NCI-H82 treated with DMSO at 0.1 percent for 48 hours (cell line): ENCODE measurements at regions not wholly inside any gene's neighbourhood (a gene's known extent, or its start where the extent isn't known, plus 50 kb on each side); places are given as distances from the start of the nearest gene placed in this dataset.
A peak's percentile ranks its signal among the peaks of the same experiment; 100 is the strongest.

Source experiments
- DNase-seq: peaks from one replicate; lab custom pipeline; 2025; ENCODE audit not compliant: unreplicated experiment; lab: John Stamatoyannopoulos, UW

GRCh38 chr12:93288626-93289025, 89.1 kb upstream of the NUDT4 start:
- no peak for DNase-seq

- no peak for DNase-seq
Observed at GRCh38 chr12:93290391-93290790, 87.3 kb upstream of the NUDT4 start.

- DNase-seq, result no peak
Observed at GRCh38 chr12:93292213-93292612, 85.5 kb upstream of the NUDT4 start.

GRCh38 chr12:93292731-93293566, 84.8 kb upstream of the NUDT4 start:
- peak; percentile 50 for DNase-seq

- DNase-seq, result no peak
Observed at GRCh38 chr12:93297032-93297431, 80.7 kb upstream of the NUDT4 start.

- DNase-seq, result no peak
Observed at GRCh38 chr12:93297536-93297935, 80.2 kb upstream of the NUDT4 start.

GRCh38 chr12:93299262-93299846, 78.4 kb upstream of the NUDT4 start:
- no peak for DNase-seq

- no peak for DNase-seq
Observed at GRCh38 chr12:93300611-93301021, 77.1 kb upstream of the NUDT4 start.

- DNase-seq, result no peak
Observed at GRCh38 chr12:93302331-93303229, 75.1 kb upstream of the NUDT4 start.

GRCh38 chr12:93306636-93307035, 71.1 kb upstream of the NUDT4 start:
- no peak for DNase-seq

GRCh38 chr12:93308281-93308680, 69.4 kb upstream of the NUDT4 start:
- DNase-seq, result no peak

GRCh38 chr12:93311827-93312226, 65.9 kb upstream of the NUDT4 start:
- DNase-seq, result no peak

GRCh38 chr12:93314177-93314497, 63.6 kb upstream of the NUDT4 start:
- no peak for DNase-seq

GRCh38 chr12:93315385-93315906, 62.3 kb upstream of the NUDT4 start:
- DNase-seq, result no peak

GRCh38 chr12:93315907-93316622, 61.7 kb upstream of the NUDT4 start:
- DNase-seq, result no peak

GRCh38 chr12:93316623-93316971, 61.1 kb upstream of the NUDT4 start:
- DNase-seq, result no peak

GRCh38 chr12:93317227-93317626, 60.5 kb upstream of the NUDT4 start:
- no peak for DNase-seq

- peak; percentile 83 for DNase-seq
Observed at GRCh38 chr12:93318720-93319522, 58.8 kb upstream of the NUDT4 start.

GRCh38 chr12:93319523-93320050, 58.1 kb upstream of the NUDT4 start:
- DNase-seq, result no peak

- no peak for DNase-seq
Observed at GRCh38 chr12:93322784-93323183, 54.9 kb upstream of the NUDT4 start.
